Endothelial cell of umbilical vein (primary cell): ENCODE measurements at regions not wholly inside any gene's neighbourhood (a gene's known extent, or its start where the extent isn't known, plus 50 kb on each side); places are given as distances from the start of the nearest gene placed in this dataset.

Source experiments
- BruUV-seq: library from RNA; stranded (reverse); fragments of 400-500 nt; replicated peaks from 2 replicates; lab custom pipeline; 2021; lab: Mats Ljungman, UMichigan
- CTCF ChIA-PET: fragments of 300-600, 350-600 bp; sonication (Branson Sonifier 250); formaldehyde crosslinking; loops from one replicate; lab custom pipeline; 2021; ENCODE audit warnings: antibody characterized with exemption, inconsistent platforms; lab: Charles Lee
- POLR2A ChIA-PET: fragments of 300-600, 350-600 bp; sonication (Branson Sonifier 250); formaldehyde crosslinking; loops from one replicate; lab custom pipeline; 2021; ENCODE audit warnings: antibody characterized with exemption, inconsistent platforms; lab: Charles Lee
- DNase-seq: peaks from one replicate; pipeline ENCODE4 v3.0.0-alpha.2; 2011; ENCODE audit warnings: low read depth, low spot score
- FAIRE-seq: peaks from 2 replicates; lab custom pipeline; 2011; peaks lifted over from hg19 to GRCh38; lab: Jason Lieb, UNC
- H2AFZ ChIP-seq: 2 replicates; pipeline ENCODE4 v1.6.0; 2012; ENCODE audit warnings: low read depth, low read length, control low read depth, inconsistent platforms
- H3K27ac ChIP-seq: 2 replicates; pipeline ENCODE4 v1.5.1; 2011; ENCODE audit warnings: low read depth, mild to moderate bottlenecking, control low read depth, low read length, moderate library complexity; ENCODE audit not compliant: insufficient read depth
- H3K27me3 ChIP-seq, 2 experiments: 2 replicates each; pipeline versions ENCODE4 v1.6.0 to v1.6.1; 2011; ENCODE audit warnings: low read length in 2 of 2, mixed read lengths in 1 of 2; ENCODE audit not compliant: control insufficient read depth in 2 of 2, insufficient read depth in 2 of 2
- H3K36me3 ChIP-seq, 2 experiments: 2 replicates in 1 of 2; 3 replicates in 1 of 2; pipeline ENCODE4 v1.5.1; 2011; ENCODE audit warnings: low read length in 2 of 2, mild to moderate bottlenecking in 1 of 2, moderate library complexity in 1 of 2; ENCODE audit not compliant: control insufficient read depth in 2 of 2, insufficient read depth in 2 of 2; ENCODE audit errors: extremely low read depth in 1 of 2
- H3K4me1 ChIP-seq: 3 replicates; pipeline ENCODE4 v1.5.1; 2011; ENCODE audit warnings: mild to moderate bottlenecking, low read length; ENCODE audit not compliant: control insufficient read depth, insufficient read depth; ENCODE audit errors: extremely low read depth
- H3K4me2 ChIP-seq: 2 replicates; pipeline ENCODE4 v1.6.1; 2011; ENCODE audit warnings: low read length, control low read depth, mixed read lengths; ENCODE audit not compliant: insufficient read depth
- H3K4me3 ChIP-seq, 3 experiments: fragments of 200-600 bp in 1 of 3; sonication (generic), shearing (Covaris generic) in 1 of 3; replicated peaks in 1 of 3; 2 replicates each; pipeline ENCODE4 v1.5.1; 2011 to 2016; ENCODE audit warnings: control low read depth in 3 of 3, low read length in 3 of 3, mild to moderate bottlenecking in 2 of 3, inconsistent platforms in 1 of 3, low read depth in 1 of 3, moderate library complexity in 1 of 3; ENCODE audit not compliant: insufficient read depth in 1 of 3
- H3K79me2 ChIP-seq: 2 replicates; pipeline ENCODE4 v1.6.0; 2012; ENCODE audit warnings: low read length, inconsistent platforms; ENCODE audit not compliant: control insufficient read depth, insufficient read depth
- H3K9ac ChIP-seq: replicated peaks from 2 replicates; pipeline ENCODE3; 2011; ENCODE audit warnings: low read length, control low read depth; ENCODE audit not compliant: insufficient read depth; ENCODE audit errors: extremely low read depth
- H3K9me1 ChIP-seq: replicated peaks from 3 replicates; pipeline ENCODE4 v1.6.0; 2011; ENCODE audit warnings: mild to moderate bottlenecking, low read length; ENCODE audit not compliant: control insufficient read depth, insufficient read depth; ENCODE audit errors: extremely low read depth
- H3K9me3 ChIP-seq: replicated peaks from 2 replicates; pipeline ENCODE4 v1.5.1; 2012; ENCODE audit warnings: low read length, inconsistent platforms; ENCODE audit not compliant: control insufficient read depth, insufficient read depth
- H4K20me1 ChIP-seq: replicated peaks from 2 replicates; pipeline ENCODE3; 2011; ENCODE audit warnings: mild to moderate bottlenecking, low read length; ENCODE audit not compliant: control insufficient read depth, insufficient read depth; ENCODE audit errors: extremely low read depth
- CTCF ChIP-seq, 2 donors: IDR thresholded peaks; 1 replicate in 1 of 2; 2 replicates in 1 of 2; pipeline ENCODE4 v1.5.1; 2011; ENCODE audit warnings: low read length in 2 of 2, mild to moderate bottlenecking in 2 of 2, moderate library complexity in 2 of 2, control low read depth in 1 of 2, inconsistent platforms in 1 of 2, low read depth in 1 of 2; ENCODE audit not compliant: insufficient read depth in 1 of 2; ENCODE audit errors: extremely low read depth in 1 of 2
- EZH2 ChIP-seq: IDR thresholded peaks from 2 replicates; pipeline ENCODE4 v1.6.1; 2012; ENCODE audit warnings: borderline replicate concordance, low read depth, mild to moderate bottlenecking, moderate library complexity, low read length, inconsistent platforms; ENCODE audit not compliant: severe bottlenecking
- FOS ChIP-seq: IDR thresholded peaks from 2 replicates; pipeline ENCODE4 v1.6.1; 2011; ENCODE audit warnings: mild to moderate bottlenecking, low read length, moderate library complexity, borderline replicate concordance; ENCODE audit not compliant: insufficient read depth
- GATA2 ChIP-seq: IDR thresholded peaks from 2 replicates; pipeline ENCODE4 v1.7.0; 2011; ENCODE audit warnings: low read depth, mild to moderate bottlenecking, moderate library complexity, mixed read lengths, low read length; ENCODE audit not compliant: insufficient read length, insufficient read depth
- JUN ChIP-seq: IDR thresholded peaks from 2 replicates; pipeline ENCODE4 v1.6.1; 2011; ENCODE audit warnings: borderline replicate concordance, low read depth; ENCODE audit not compliant: insufficient read length, insufficient read depth
- MYC ChIP-seq: IDR thresholded peaks from one replicate; pipeline ENCODE4 v1.6.1; 2011; ENCODE audit warnings: mild to moderate bottlenecking, low read depth, low read length
- POLR2A ChIP-seq: IDR thresholded peaks from 2 replicates; pipeline ENCODE4 v1.6.1; 2012; ENCODE audit warnings: low read depth, mild to moderate bottlenecking, control low read depth, low read length
- POLR2AphosphoS5 ChIP-seq: IDR thresholded peaks from 2 replicates; pipeline ENCODE4 v1.6.1; 2012; ENCODE audit warnings: low read depth, mild to moderate bottlenecking, control low read depth, low read length, moderate library complexity; ENCODE audit not compliant: insufficient read depth
- dilution Hi-C: fragments of 300-500 bp; cut with MboI; formaldehyde crosslinking; loops from one replicate; pipeline ENCODE4 v1.15.0; 2019; ENCODE audit warnings: low sequenced_read_pairs; ENCODE audit not compliant: extremely low pct_ligation_motif_present
- intact Hi-C: fragments of 100-400 bp; cut with micrococcal nuclease; formaldehyde crosslinking; loops from one replicate; pipeline ENCODE4 v1.10.0; 2022
- TF ChIP-seq, protein P1 (sequence below): IDR thresholded peaks from 2 replicates; pipeline ENCODE4 v1.6.1; 2011; ENCODE audit not compliant: insufficient read depth, insufficient read length

DNA sequence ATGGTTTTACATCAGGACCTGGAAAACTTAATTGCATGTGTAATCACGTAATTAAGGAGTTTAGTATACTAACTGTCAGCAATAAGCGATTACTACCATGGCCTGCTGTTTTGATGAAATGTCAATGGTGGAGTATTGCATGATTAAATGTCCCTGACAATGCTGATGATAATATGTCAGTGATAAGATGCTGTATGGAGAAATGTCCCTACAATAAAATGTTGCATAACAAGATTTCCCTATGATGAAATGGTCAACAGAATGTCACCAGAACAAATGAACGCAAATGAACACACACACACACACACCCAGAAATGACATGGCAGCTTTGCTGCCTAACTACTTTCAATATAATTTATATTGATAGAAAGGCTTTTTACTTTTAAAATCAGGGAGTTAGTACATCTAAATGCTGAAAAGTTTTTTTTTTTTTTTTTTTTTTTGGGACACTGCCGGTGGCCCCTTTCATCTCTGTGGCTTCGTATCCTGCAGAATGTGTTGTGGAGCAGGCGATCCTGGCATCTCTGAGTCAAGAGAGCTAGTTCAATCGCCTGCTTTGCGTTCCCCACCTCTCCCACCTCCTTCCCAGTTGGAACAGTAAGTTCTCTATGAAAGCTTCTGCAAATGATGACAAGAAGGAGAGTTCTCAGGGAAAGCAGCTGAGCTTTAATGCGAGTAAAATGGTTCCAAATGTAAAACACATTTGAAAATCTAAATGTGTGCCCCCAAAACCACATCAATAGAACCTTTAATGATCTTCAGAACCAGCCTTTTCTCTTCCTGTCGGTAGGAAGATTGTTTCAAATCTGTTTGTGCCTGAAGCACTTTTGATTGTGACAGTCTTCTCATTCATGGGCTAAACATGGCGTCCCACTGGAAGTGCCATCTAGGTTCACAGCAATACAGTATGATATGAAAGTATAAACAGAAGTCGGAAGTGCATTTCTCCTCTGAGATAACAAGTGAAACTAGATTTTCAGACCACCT lies 170.1 kb upstream of the GBE1 start:
- FAIRE-seq = no peak
- peaks cover 0 to 10% of the 10 kb centered on the region in 2 experiments for H3K27me3 ChIP-seq
- no peaks in the 10 kb centered on the region for H4K20me1 ChIP-seq
- POLR2A ChIA-PET = no interaction called here
- H3K4me3 ChIP-seq = no peak overlapping the region
- TF ChIP-seq JUN = no peak
- no peak for TF ChIP-seq GATA2
- TF ChIP-seq, protein P1, sequence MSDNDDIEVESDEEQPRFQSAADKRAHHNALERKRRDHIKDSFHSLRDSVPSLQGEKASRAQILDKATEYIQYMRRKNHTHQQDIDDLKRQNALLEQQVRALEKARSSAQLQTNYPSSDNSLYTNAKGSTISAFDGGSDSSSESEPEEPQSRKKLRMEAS = no peak
- no peak for TF ChIP-seq CTCF (IDR thresholded peaks at IDR 0.05; ENCODE audit: extremely low read depth in 1 of 2, insufficient read depth in 1 of 2, low read depth in 1 of 2, low read length in 2 of 2)
- TF ChIP-seq POLR2A = no peak
- TF ChIP-seq POLR2AphosphoS5 = no peak
- TF ChIP-seq MYC = no peak
- no peak for TF ChIP-seq EZH2
- no peak for TF ChIP-seq FOS
- no peak overlapping the region for H3K4me2 ChIP-seq
- dilution Hi-C loops = no loop called here
- BruUV-seq = no TSS peak
- H3K79me2 ChIP-seq = no peaks in the 10 kb centered on the region
- no peaks in the 10 kb centered on the region for H3K36me3 ChIP-seq
- H2AFZ ChIP-seq = no peak overlapping the region
- intact Hi-C loops = no loop called here
- H3K9me1 ChIP-seq = no peaks in the 10 kb centered on the region
- H3K4me1 ChIP-seq = no peaks in the 10 kb centered on the region
- CTCF ChIA-PET = no interaction called here
- H3K9ac ChIP-seq = no peak overlapping the region
- H3K9me3 ChIP-seq = no peaks in the 10 kb centered on the region
- no peak for DNase-seq
- no peak overlapping the region for H3K27ac ChIP-seq
